ENCODE measurements at regions not wholly inside any gene's neighbourhood (a gene's known extent, or its start where the extent isn't known, plus 50 kb on each side); places are given as distances from the start of the nearest gene placed in this dataset.

DNA sequence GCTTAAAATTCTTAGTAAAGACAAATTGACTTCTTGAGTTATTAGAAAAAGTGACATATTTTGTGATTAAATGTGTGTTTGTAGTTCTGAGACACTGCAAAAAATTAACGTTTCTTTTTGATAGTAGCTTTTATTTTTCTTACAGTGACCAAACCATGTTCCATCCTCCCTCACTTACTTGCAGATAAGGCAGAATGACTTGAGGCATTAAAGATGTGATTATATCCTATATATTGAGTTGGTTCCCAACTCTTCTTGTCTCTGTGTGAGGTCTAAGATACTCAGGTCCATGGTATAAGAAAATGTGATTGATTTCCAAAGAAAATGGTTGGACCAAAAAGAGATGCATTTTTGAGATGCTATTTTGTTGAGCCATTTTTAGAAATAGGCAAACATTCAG, 238.3 kb upstream of the NR2F2 start:
- DNase-seq (ENCODE audit: low read depth): no peak

DNA sequence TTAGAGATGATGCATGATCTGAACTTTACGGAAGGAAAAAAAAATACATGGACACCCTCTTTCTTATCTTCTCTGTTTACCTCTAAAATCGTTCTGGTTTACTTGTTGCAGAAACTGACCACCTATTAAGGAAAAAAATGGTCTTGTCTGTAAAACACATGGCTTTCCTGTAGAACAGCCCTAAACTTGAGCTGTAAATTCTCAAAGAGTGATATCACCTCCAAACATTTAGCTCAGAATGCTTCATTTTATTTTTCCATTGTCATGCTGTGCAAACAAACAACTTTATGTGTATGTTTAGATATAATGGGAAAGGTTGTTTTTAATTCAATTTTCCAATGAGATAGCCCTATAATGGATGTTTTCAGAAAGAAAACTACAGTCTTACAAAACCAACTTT, 237.4 kb upstream of the NR2F2 start:
- no peak for DNase-seq (ENCODE audit: low read depth)

GRCh38 chr15:96097661-96098060, 232.8 kb upstream of the NR2F2 start:
- no peak for DNase-seq (ENCODE audit: low read depth)

GRCh38 chr15:96102631-96103030, 227.9 kb upstream of the NR2F2 start:
- no peak for DNase-seq (ENCODE audit: low read depth)

- no peak for DNase-seq (ENCODE audit: low read depth)
Measured at GRCh38 chr15:96106181-96106580, 224.3 kb upstream of the NR2F2 start.

DNA sequence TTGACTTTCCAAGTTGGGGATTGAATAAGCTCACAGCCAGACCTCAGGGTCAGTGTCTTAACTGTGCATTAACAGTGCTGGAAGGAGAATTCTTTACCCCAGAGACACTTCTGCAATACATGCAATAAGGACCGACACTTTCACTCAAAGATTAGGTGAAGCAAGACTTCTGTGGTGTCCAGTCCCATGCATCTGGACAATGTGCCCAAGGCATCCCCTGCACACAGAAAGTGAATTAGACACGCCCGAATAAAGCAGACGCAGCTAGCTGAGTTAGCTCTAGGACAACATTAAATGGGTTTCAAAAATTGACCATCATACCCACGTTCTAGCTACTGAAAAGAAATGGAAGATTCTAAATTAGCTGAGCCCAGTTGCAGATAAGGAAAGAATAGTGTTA, 223.9 kb upstream of the NR2F2 start:
- DNase-seq (ENCODE audit: low read depth): no peak

DNA sequence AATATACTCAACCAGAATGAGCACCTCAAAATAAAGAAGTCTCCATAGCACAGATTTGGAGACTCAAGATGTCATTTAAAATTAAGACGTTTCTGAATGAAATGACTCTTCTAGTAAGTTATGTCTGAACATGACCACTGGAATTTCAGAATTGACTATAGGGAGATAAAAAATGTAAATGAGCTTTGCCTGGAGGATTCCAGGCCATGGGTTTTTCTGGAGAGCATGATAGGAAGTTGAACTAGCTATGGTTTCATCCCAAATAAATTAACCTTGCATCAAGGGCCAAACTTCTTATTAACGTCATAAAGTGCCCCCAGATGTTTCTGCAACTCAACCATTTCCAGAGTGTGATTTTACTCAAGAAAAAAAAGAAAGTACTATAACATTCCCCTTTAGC, 222.6 kb upstream of the NR2F2 start:
- DNase-seq (ENCODE audit: low read depth): peak; percentile 7

GRCh38 chr15:96108405-96108804, 222.1 kb upstream of the NR2F2 start:
- DNase-seq (ENCODE audit: low read depth): no peak

GRCh38 chr15:96109820-96110219, 220.7 kb upstream of the NR2F2 start:
- DNase-seq (ENCODE audit: low read depth): no peak

DNA sequence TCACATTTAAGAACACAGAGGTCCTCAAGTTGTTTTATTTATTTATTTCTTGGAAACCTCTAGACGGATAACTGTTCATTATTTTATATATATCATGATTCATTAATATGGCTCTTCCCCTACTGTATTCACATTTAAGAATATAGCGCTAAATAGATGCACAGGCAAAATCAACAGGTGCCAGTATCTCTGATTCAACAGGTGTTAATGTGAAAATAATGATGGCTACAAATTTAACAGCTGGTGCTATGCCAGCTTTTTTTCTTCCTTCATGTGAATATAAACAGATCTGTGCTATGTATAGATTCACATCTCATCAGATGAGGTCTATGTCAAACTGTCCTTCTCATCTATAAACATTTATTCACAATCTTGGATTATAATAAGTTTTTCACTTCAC, 218.5 kb upstream of the NR2F2 start:
- DNase-seq (ENCODE audit: low read depth): no peak

- DNase-seq (ENCODE audit: low read depth): peak; percentile 13
Measured at GRCh38 chr15:96115642-96116041, 214.9 kb upstream of the NR2F2 start.

DNA sequence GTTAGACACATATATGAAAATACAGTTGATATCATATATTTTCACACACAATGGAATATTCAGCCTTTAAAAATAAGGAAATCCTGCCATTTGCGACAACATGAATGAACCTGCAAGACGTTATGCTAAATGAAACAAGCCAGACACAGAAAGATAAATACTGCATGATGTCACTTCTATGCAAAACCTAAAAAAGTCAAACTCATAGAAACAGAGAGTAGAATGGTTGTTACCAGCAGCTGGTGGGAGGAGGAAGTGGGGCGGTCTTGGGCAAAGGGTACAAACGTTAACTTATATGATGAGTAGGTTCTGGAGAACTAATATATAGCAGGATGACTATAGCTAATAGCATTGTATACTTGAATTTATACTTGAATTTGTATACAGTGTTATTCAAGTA, 213.2 kb upstream of the NR2F2 start:
- DNase-seq (ENCODE audit: low read depth): no peak

DNA sequence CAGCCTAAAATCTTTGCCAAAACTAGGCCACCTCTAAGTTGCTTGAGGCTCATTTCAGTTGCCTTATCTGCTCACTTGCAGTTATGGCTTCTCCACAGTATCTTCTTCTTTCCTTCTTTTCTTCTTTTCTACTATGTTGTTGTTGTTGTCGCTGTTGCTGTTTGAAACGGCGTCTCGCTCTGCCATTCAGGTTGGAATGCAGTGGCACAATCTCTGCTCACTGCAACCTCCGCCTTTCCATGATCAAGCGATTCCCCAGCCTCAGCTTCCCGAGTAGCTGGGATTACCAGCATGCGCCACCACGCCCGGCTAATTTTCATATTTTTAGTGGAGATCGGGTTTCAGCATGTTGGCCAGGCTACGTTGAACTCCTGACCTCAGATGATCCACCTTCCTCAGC, 210.8 kb upstream of the NR2F2 start:
- DNase-seq (ENCODE audit: low read depth): no peak

DNA sequence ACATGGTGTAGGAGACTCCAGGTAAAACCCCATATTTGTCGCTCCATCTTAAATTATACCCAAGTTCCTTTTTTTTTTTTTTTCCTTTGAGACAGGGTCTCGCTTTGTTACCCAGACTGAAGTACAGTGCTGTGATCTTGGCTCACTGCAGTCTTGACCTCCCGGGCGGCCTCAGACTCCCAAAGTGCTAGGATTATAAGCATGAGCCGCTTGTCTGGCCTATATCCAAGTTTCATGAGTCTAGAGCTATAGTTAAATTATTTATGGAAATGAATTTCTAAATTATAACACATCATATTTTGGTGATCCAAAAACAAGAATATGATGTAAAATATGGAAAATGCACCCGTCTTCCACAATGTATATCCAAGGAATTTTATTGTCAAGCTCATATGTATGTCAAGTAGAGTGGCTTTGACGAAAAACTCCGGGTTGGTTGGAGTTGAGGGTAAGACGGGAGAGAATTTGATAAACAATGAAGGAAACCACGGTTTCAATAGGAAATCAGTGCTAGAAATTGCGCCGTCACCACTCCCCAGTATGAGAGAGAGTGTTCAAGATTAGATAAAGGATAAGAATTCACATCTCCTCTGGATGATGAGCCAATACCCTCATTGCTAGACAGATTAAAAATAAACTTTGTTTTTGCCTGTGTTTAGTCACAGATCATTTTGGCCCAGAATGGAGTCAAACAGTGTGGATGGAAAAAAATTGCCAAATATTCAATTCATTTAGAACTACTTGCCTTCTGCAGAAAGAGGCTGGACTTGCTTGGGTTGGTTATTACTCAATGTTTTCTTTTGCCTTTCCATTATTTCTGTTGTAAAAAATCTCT, 209.2 kb upstream of the NR2F2 start:
- peak; percentile 33 for DNase-seq (ENCODE audit: low read depth)

- DNase-seq (ENCODE audit: low read depth): peak; percentile 15
Measured at GRCh38 chr15:96122077-96123027, 208.1 kb upstream of the NR2F2 start.

- DNase-seq (ENCODE audit: low read depth): no peak
Measured at GRCh38 chr15:96123028-96123400, 207.5 kb upstream of the NR2F2 start.

- DNase-seq (ENCODE audit: low read depth): no peak
Measured at GRCh38 chr15:96123630-96124187, 206.8 kb upstream of the NR2F2 start.

DNA sequence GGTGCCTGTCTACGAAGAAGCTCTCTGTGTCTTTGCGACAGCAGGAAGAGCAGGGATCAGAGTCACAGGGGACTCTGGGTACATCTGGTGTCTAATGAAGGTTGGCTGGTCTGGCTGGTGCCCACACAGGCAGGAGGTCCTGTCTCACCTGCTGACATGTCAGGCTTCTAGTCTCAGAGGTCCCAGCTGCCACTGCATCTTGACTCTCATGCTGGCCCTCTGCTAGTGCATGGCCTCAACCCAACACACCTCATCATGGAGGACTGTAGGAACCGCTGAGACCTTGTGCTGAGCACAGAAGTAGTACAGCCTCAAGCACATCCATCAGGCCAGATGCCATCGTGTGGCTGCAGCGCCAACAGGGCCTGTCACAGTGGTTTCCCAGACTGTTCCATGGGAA, 206.1 kb upstream of the NR2F2 start:
- DNase-seq (ENCODE audit: low read depth): no peak

- no peak for DNase-seq (ENCODE audit: low read depth)
Measured at GRCh38 chr15:96125721-96126415, 204.6 kb upstream of the NR2F2 start.

- no peak for DNase-seq (ENCODE audit: low read depth)
Measured at GRCh38 chr15:96126859-96127258, 203.6 kb upstream of the NR2F2 start.

GRCh38 chr15:96130734-96131133, 199.8 kb upstream of the NR2F2 start:
- no peak for DNase-seq (ENCODE audit: low read depth)

DNA sequence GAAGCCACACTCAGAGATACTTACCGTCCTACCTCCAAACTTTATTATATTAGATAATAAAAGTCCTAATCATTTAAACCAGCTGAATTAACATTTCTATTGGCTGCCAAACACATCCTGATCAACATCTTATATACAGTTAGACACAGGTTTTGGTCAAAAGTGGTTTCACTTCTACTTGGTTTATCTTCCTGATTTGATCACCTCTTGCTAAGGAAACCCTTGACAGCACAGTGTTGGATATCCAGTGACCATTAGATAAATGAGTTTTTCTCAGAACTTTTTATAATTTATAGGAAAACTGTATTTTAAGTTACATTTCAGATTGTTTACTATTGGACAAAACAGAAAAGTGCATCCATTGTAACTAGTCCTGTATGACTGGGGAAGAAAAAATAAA, 198.4 kb upstream of the NR2F2 start:
- DNase-seq (ENCODE audit: low read depth): no peak
